ENCODE measurements at regions not wholly inside any gene's neighbourhood (a gene's known extent, or its start where the extent isn't known, plus 50 kb on each side); places are given as distances from the start of the nearest gene placed in this dataset.
"Not testable (repeated sequence)": the region's sequence is repeated elsewhere in the genome, so short reads cannot be mapped to it uniquely, and the experiment has no call there.

GRCh38 chr1:73245196-73245595, 952.8 kb downstream of the LRRIQ3 start:
- not testable (repeated sequence) for TF ChIP-seq POLR2A (IDR thresholded peaks at IDR 0.05; ENCODE audit: low read length); GATA1 (IDR thresholded peaks at IDR 0.05; ENCODE audit: low read depth, low read length)

Data from erythroblast (primary cell).